ENCODE measurements at regions not wholly inside any gene's neighbourhood (a gene's known extent, or its start where the extent isn't known, plus 50 kb on each side); places are given as distances from the start of the nearest gene placed in this dataset.

GRCh38 chrX:8244301-8244700 lies 73.2 kb upstream of the VCX2 start:
- TF ChIP-seq POLR2A (IDR thresholded peaks at IDR 0.05), result no peak
- no peak for TF ChIP-seq CTCF (IDR thresholded peaks at IDR 0.05 in 4 of 5, conservative IDR thresholded peaks at IDR 0.05 in 1 of 5)
